ENCODE measurements at regions not wholly inside any gene's neighbourhood (a gene's known extent, or its start where the extent isn't known, plus 50 kb on each side); places are given as distances from the start of the nearest gene placed in this dataset.
A peak's percentile ranks its signal among the peaks of the same experiment; 100 is the strongest.

DNA sequence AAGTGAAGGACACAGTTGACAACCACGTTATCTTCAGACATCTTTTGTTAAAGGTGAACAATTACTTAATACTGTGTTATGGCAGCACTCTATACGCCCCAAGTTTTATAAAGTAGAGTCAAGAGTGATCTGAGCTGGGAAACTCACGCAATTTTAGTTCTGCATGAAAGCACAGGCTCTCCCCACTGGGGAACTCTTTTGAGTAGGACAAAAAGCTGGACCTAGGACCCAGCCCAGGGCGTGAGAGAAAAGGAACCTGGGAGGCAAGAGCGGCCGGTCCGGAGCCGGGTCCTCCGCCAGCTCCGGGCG is 152.6 kb upstream of the SLC4A4 start:
- H3K79me1 ChIP-seq (ENCODE audit: low read depth, low read length) = no peaks in the 10 kb centered on the region
- H4K91ac ChIP-seq (replicated peaks; ENCODE audit: insufficient read length, low read length) = no peak overlapping the region
- H3K36me3 ChIP-seq (ENCODE audit: control insufficient read depth in 2 of 4, insufficient read depth in 4 of 4, low read length in 3 of 4) = no peaks in the 10 kb centered on the region
- no peak overlapping the region; the same call in 1 of the 2 replicates for H4K8ac ChIP-seq (ENCODE audit: extremely low read depth, insufficient read depth, low read length)
- POLR2A ChIA-PET (ENCODE audit: partially characterized antibody) = interaction anchor here (0.6 to 1.3 kb wide), 3 partner anchors 9 to 17 kb away, joined by 3 read pairs; no protein-coding TSS in a partner anchor
- H2AFZ ChIP-seq (ENCODE audit: low read length) = peak overlapping the region; percentile 85
- no peak overlapping the region for H3K27ac ChIP-seq (ENCODE audit: low read depth, low read length)
- H4K20me1 ChIP-seq (replicated peaks in 1 of 2; ENCODE audit: control insufficient read depth in 1 of 2, insufficient read depth in 2 of 2, low read length in 2 of 2) = no peaks in the 10 kb centered on the region
- no peaks in the 10 kb centered on the region for H3K79me2 ChIP-seq (ENCODE audit: control insufficient read depth in 1 of 2, insufficient read depth in 2 of 2, low read length in 2 of 2)
- no peak overlapping the region for H2BK120ac ChIP-seq (replicated peaks; ENCODE audit: low read depth, low read length)
- H3K23me2 ChIP-seq (ENCODE audit: low read depth, low read length) = peaks cover 9% of the 10 kb centered on the region
- WGBS, 2 experiments (ENCODE audit: extremely low coverage in 1 of 2, insufficient coverage in 1 of 2, insufficient read length in 1 of 2, insufficient replicate concordance in 2 of 2, low coverage in 1 of 2, low lambda C conversion rate in 2 of 2, missing lambda C conversion rate in 1 of 2) = 6% methylated on average over 7 of the region's 11 CpGs; no CpG with 5 or more reads in 1 of the 2 experiments
- CTCF ChIA-PET (ENCODE audit: partially characterized antibody) = interaction anchor here (0.5 to 2.6 kb wide), 4 partner anchors 9 to 465 kb away, joined by 3 to 16 read pairs (median 5); partner anchors contain the start of gene RUFY3
- peak; percentile 57 for TF ChIP-seq EZH2 (IDR thresholded peaks at IDR 0.05; ENCODE audit: low read depth, low read length, severe bottlenecking)
- TF ChIP-seq NRF1 (IDR thresholded peaks at IDR 0.05; ENCODE audit: low read depth, low read length) = no peak
- TF ChIP-seq SUZ12 (IDR thresholded peaks at IDR 0.05; ENCODE audit: low read length) = 0 out of 2 replicates have a peak, but pooled peaks have one; percentile 2
- TF ChIP-seq HDAC6 (IDR thresholded peaks at IDR 0.05; ENCODE audit: low read depth, low read length) = no peak
- H2BK12ac ChIP-seq (ENCODE audit: low read depth, low read length) = no peak overlapping the region
- H2AK5ac ChIP-seq (ENCODE audit: low read depth, low read length) = no peak overlapping the region
- H3K4me3 ChIP-seq (ENCODE audit: extremely low read depth in 1 of 4, insufficient read depth in 2 of 4, low read depth in 3 of 4, low read length in 4 of 4) = peak overlapping the region; percentile 46 to 86 (median 78)
- H3K14ac ChIP-seq (ENCODE audit: insufficient read length) = no peak overlapping the region
- no peak overlapping the region for H3K23ac ChIP-seq (ENCODE audit: insufficient read length)
- H3K27me3 ChIP-seq (replicated peaks in 1 of 4; ENCODE audit: control insufficient read depth in 3 of 4, extremely low read depth in 1 of 4, insufficient read depth in 3 of 4, low read length in 3 of 4) = peaks cover 3 to 27% (median 17%) of the 10 kb centered on the region in 4 experiments
- H3K9me3 ChIP-seq (ENCODE audit: insufficient read depth in 2 of 2, low read depth in 1 of 2, low read length in 1 of 2) = no peaks in the 10 kb centered on the region
- H4K5ac ChIP-seq (ENCODE audit: insufficient read length, low read depth, low read length) = no peak overlapping the region
- H3K4ac ChIP-seq (replicated peaks; ENCODE audit: insufficient read length, low read depth, low read length) = no peak overlapping the region
- no peak overlapping the region for H3K56ac ChIP-seq (replicated peaks; ENCODE audit: insufficient read length, low read depth, low read length)
- peak overlapping the region in 2 of 4 experiments; percentile 13 to 62; a peak in 2 of 7 replicates for H3K9ac ChIP-seq (replicated peaks in 1 of 4; ENCODE audit: extremely low read depth in 1 of 4, low read depth in 3 of 4, low read length in 3 of 4)
- H3K4me1 ChIP-seq (replicated peaks in 1 of 4; ENCODE audit: control insufficient read depth in 3 of 4, insufficient read depth in 4 of 4, low read length in 3 of 4) = 0 out of 7 replicates have a peak, but pooled peaks cover 0 to 4% (median 2%) of the 10 kb centered on the region in 4 experiments
- H3K4me2 ChIP-seq (ENCODE audit: insufficient read depth in 1 of 2, low read depth in 2 of 2, low read length in 2 of 2) = peak overlapping the region; percentile 93 to 98
- FAIRE-seq (no peak), DNase-seq (ENCODE audit: low read depth in 1 of 2, low spot score in 2 of 2) (no peak)
- no peak overlapping the region for H2BK20ac ChIP-seq (ENCODE audit: low read length)
- H2BK5ac ChIP-seq (ENCODE audit: low read depth, low read length) = no peak overlapping the region
- no peak overlapping the region for H2BK15ac ChIP-seq (ENCODE audit: low read length)
- H3K18ac ChIP-seq (ENCODE audit: extremely low read depth, low read length) = no peak overlapping the region; the same call in 1 of the 2 replicates
